SK-N-SH (cell line): ENCODE measurements at regions not wholly inside any gene's neighbourhood (a gene's known extent, or its start where the extent isn't known, plus 50 kb on each side); places are given as distances from the start of the nearest gene placed in this dataset.

Experiments used
- CTCF ChIA-PET: fragments of 300-600, 350-600 bp; formaldehyde crosslinking; extraction: SDS; loops from one replicate; lab custom pipeline; 2021; lab: Yijun Ruan, JAX
- POLR2A ChIA-PET: fragments of 350-600 bp; sonication (Branson Sonifier 250); formaldehyde crosslinking; extraction: SDS; loops from one replicate; lab custom pipeline; 2020; ENCODE audit warnings: antibody characterized with exemption, inconsistent platforms; lab: Yijun Ruan, JAX
- DNase-seq: peaks from one replicate; pipeline ENCODE4 v3.0.0; 2012
- H2AFZ ChIP-seq: fragments of 200-600 bp; sonication (generic); 2 replicates; pipeline ENCODE4 v1.8.1; 2016; ENCODE audit warnings: antibody characterized with exemption, mild to moderate bottlenecking, low read depth
- H3F3A ChIP-seq: fragments of 200-600 bp; sonication (generic); replicated peaks from 2 replicates; pipeline ENCODE3; 2016; ENCODE audit warnings: antibody characterized with exemption, mild to moderate bottlenecking; ENCODE audit not compliant: insufficient read depth
- H3K27ac ChIP-seq, 2 experiments: fragments of 200-500 bp in 1 of 2; fragments of 200-600 bp in 1 of 2; sonication (Bioruptor generic) in 1 of 2; sonication (generic), shearing (Covaris generic) in 1 of 2; 2 replicates each; pipeline versions ENCODE4 v1.5.1 to v1.6.1; 2014 to 2016; ENCODE audit warnings: low read depth in 2 of 2, inconsistent platforms in 1 of 2, low read length in 1 of 2, mild to moderate bottlenecking in 1 of 2, mixed read lengths in 1 of 2
- H3K27me3 ChIP-seq: fragments of 200-600 bp; sonication (generic), shearing (Covaris generic); 2 replicates; pipeline ENCODE4 v1.6.1; 2016; ENCODE audit warnings: mixed run types; ENCODE audit not compliant: insufficient read depth
- H3K36me3 ChIP-seq, 2 experiments: fragments of 200-500 bp in 1 of 2; fragments of 200-600 bp in 1 of 2; sonication (Bioruptor generic) in 1 of 2; sonication (generic) in 1 of 2; replicated peaks in 1 of 2; 2 replicates each; pipeline versions ENCODE3 to v1.5.1; 2014 to 2016; ENCODE audit warnings: low read length in 1 of 2, mild to moderate bottlenecking in 1 of 2; ENCODE audit not compliant: insufficient read depth in 2 of 2, control insufficient read depth in 1 of 2
- H3K4me1 ChIP-seq, 2 experiments: fragments of 200-500 bp in 1 of 2; fragments of 200-600 bp in 1 of 2; sonication (Bioruptor generic) in 1 of 2; sonication (generic), shearing (Covaris generic) in 1 of 2; 2 replicates each; pipeline versions ENCODE4 v1.5.1 to v1.6.1; 2014 to 2016; ENCODE audit warnings: low read depth in 1 of 2, low read length in 1 of 2, mixed run types in 1 of 2; ENCODE audit not compliant: insufficient read depth in 2 of 2, control insufficient read depth in 1 of 2
- H3K4me2 ChIP-seq: fragments of 200-600 bp; sonication (generic), shearing (Covaris generic); 2 replicates; pipeline ENCODE4 v1.6.1; 2017; ENCODE audit warnings: mixed run types
- H3K4me3 ChIP-seq, 2 experiments: fragments of 200-500 bp in 1 of 2; fragments of 200-600 bp in 1 of 2; sonication (Bioruptor generic) in 1 of 2; sonication (generic), shearing (Covaris generic) in 1 of 2; 2 replicates each; pipeline versions ENCODE4 v1.5.1 to v1.8.1; 2014 to 2016; ENCODE audit warnings: low read depth in 2 of 2, inconsistent platforms in 1 of 2, low read length in 1 of 2, mild to moderate bottlenecking in 1 of 2, mixed read lengths in 1 of 2, moderate library complexity in 1 of 2
- H3K79me2 ChIP-seq: fragments of 200-600 bp; sonication (generic); 2 replicates; pipeline ENCODE4 v1.8.1; 2017; ENCODE audit warnings: mild to moderate bottlenecking; ENCODE audit not compliant: insufficient read depth
- H3K9ac ChIP-seq: fragments of 200-600 bp; sonication (generic); 2 replicates; pipeline ENCODE4 v1.6.1; 2017; ENCODE audit warnings: mixed run types
- H3K9me2 ChIP-seq: fragments of 200-600 bp; sonication (generic); 2 replicates; pipeline ENCODE4 v1.6.1; 2017; ENCODE audit warnings: mixed run types
- H3K9me3 ChIP-seq: fragments of 200-600 bp; sonication (generic); 2 replicates; pipeline ENCODE4 v1.6.1; 2017; ENCODE audit warnings: mixed run types, mild to moderate bottlenecking, moderate library complexity
- H4K20me1 ChIP-seq: fragments of 200-600 bp; sonication (generic); 2 replicates; pipeline ENCODE4 v1.6.1; 2017; ENCODE audit warnings: mild to moderate bottlenecking, mixed run types; ENCODE audit not compliant: insufficient read depth
- EZH2phosphoT487 ChIP-seq: fragments of 200-600 bp; sonication (generic); IDR thresholded peaks from 2 replicates; pipeline ENCODE4 v1.6.1; 2017; ENCODE audit warnings: low read depth, mixed run types, mild to moderate bottlenecking, antibody characterized with exemption, moderate library complexity, borderline replicate concordance
- FOXJ3 ChIP-seq: sonication (generic); formaldehyde crosslinking; IDR thresholded peaks from 2 replicates; pipeline ENCODE4 v1.5.1; 2020; ENCODE audit warnings: mild to moderate bottlenecking, missing genetic modification reagents
- FOXM1 ChIP-seq: IDR thresholded peaks from 2 replicates; pipeline ENCODE4 v1.4.0; 2012; ENCODE audit warnings: low read depth, mild to moderate bottlenecking
- GATA2 ChIP-seq: sonication (generic); formaldehyde crosslinking; IDR thresholded peaks from 2 replicates; pipeline ENCODE4 v1.5.0; 2020; ENCODE audit warnings: mild to moderate bottlenecking, missing genetic modification reagents
- NFIC ChIP-seq: IDR thresholded peaks from 2 replicates; pipeline ENCODE4 v1.4.0; 2012; ENCODE audit warnings: borderline replicate concordance
- POLR2AphosphoS5 ChIP-seq: IDR thresholded peaks from 2 replicates; pipeline ENCODE4 v1.6.1; 2012; ENCODE audit warnings: low read depth, low read length
- RAD21 ChIP-seq: IDR thresholded peaks from 2 replicates; pipeline ENCODE4 v1.6.1; 2012; ENCODE audit warnings: mild to moderate bottlenecking, low read length
- RFX5 ChIP-seq: IDR thresholded peaks from 2 replicates; pipeline ENCODE4 v1.6.1; 2012; ENCODE audit warnings: mild to moderate bottlenecking, improper control_type of control experiment, low read length
- TCF12 ChIP-seq: IDR thresholded peaks from 2 replicates; pipeline ENCODE4 v1.4.0; 2012
- WGBS: methylation state at CpG from one replicate; pipeline ENCODE4 v1.1.6; 2017; ENCODE audit warnings: low lambda C conversion rate; 5-methylcytosine and 5-hydroxymethylcytosine counted together
- TF ChIP-seq, protein P1 (sequence below): fragments of 200-600 bp; sonication (generic); IDR thresholded peaks from 2 replicates; pipeline ENCODE4 v1.6.1; 2017; ENCODE audit warnings: antibody characterized with exemption, mild to moderate bottlenecking, moderate library complexity
- TF ChIP-seq, protein P2 (sequence below): IDR thresholded peaks from 2 replicates; pipeline ENCODE4 v1.6.1; 2012; ENCODE audit warnings: mild to moderate bottlenecking, low read depth, low read length, moderate library complexity
- TF ChIP-seq, protein P3 (sequence below): fragments of 150-350 bp; IDR thresholded peaks from 2 replicates; pipeline ENCODE4 v1.6.1; 2016; ENCODE audit warnings: mild to moderate bottlenecking, low read depth, low read length

DNA sequence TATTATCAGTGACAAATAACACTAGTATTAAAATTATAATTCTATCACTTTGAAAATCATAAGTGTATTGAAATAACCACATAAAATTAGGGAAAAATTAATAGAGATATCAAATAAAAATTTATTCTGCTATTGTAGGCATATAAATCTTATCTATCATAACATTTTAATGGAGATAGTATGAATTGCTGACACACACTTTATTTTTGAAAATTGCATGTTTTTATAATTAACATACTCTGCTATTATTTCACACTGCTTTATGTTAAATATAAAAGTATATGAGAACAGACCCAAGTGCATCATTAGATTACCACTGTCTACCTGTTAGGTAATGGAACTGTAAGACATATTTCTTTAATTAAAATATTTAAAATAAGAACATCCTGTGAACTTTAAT, 2150.2 kb downstream of the ARAP2 start (continued):
- TF ChIP-seq, protein P1, sequence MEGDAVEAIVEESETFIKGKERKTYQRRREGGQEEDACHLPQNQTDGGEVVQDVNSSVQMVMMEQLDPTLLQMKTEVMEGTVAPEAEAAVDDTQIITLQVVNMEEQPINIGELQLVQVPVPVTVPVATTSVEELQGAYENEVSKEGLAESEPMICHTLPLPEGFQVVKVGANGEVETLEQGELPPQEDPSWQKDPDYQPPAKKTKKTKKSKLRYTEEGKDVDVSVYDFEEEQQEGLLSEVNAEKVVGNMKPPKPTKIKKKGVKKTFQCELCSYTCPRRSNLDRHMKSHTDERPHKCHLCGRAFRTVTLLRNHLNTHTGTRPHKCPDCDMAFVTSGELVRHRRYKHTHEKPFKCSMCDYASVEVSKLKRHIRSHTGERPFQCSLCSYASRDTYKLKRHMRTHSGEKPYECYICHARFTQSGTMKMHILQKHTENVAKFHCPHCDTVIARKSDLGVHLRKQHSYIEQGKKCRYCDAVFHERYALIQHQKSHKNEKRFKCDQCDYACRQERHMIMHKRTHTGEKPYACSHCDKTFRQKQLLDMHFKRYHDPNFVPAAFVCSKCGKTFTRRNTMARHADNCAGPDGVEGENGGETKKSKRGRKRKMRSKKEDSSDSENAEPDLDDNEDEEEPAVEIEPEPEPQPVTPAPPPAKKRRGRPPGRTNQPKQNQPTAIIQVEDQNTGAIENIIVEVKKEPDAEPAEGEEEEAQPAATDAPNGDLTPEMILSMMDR: no peak

DNA sequence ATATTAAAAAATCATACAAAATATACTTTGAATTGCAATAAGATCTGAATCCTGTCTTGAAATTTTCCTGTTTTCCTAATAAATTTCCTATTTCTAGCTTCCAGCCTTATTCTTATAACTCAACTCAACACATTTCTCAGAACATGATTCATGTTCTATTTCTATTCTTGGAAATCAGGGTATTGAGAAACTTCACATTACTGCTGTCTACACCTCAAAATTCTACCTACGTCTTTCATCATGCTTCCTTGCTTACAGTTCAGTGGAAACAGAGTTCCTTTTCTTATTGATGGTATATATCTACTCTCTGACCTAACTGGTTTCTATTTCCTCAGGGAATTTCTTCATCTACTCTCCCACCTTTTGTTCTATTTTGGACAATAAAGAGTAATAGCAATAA, 2139.0 kb downstream of the ARAP2 start:
- ChIA-PET POLR2A (no interaction called here), CTCF (no interaction called here)
- Histone ChIP-seq H4K20me1 (no peaks in the 10 kb centered on the region), H3K4me2 (no peak overlapping the region), H3K27ac (no peak overlapping the region), H2AFZ (no peak overlapping the region), H3K4me1 (no peaks in the 10 kb centered on the region; a peak in 1 of 4 replicates), H3K4me3 (no peak overlapping the region), H3K9ac (no peak overlapping the region), H3K9me3 (no peaks in the 10 kb centered on the region), H3K27me3 (no peaks in the 10 kb centered on the region), H3K36me3 (no peaks in the 10 kb centered on the region), H3K79me2 (no peaks in the 10 kb centered on the region), H3K9me2 (no peaks in the 10 kb centered on the region), H3F3A (no peaks in the 10 kb centered on the region)
- no peak for TF ChIP-seq FOXM1
- TF ChIP-seq, protein P2, sequence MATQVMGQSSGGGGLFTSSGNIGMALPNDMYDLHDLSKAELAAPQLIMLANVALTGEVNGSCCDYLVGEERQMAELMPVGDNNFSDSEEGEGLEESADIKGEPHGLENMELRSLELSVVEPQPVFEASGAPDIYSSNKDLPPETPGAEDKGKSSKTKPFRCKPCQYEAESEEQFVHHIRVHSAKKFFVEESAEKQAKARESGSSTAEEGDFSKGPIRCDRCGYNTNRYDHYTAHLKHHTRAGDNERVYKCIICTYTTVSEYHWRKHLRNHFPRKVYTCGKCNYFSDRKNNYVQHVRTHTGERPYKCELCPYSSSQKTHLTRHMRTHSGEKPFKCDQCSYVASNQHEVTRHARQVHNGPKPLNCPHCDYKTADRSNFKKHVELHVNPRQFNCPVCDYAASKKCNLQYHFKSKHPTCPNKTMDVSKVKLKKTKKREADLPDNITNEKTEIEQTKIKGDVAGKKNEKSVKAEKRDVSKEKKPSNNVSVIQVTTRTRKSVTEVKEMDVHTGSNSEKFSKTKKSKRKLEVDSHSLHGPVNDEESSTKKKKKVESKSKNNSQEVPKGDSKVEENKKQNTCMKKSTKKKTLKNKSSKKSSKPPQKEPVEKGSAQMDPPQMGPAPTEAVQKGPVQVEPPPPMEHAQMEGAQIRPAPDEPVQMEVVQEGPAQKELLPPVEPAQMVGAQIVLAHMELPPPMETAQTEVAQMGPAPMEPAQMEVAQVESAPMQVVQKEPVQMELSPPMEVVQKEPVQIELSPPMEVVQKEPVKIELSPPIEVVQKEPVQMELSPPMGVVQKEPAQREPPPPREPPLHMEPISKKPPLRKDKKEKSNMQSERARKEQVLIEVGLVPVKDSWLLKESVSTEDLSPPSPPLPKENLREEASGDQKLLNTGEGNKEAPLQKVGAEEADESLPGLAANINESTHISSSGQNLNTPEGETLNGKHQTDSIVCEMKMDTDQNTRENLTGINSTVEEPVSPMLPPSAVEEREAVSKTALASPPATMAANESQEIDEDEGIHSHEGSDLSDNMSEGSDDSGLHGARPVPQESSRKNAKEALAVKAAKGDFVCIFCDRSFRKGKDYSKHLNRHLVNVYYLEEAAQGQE: no peak
- no peak for TF ChIP-seq NFIC
- no peak for TF ChIP-seq EZH2phosphoT487
- TF ChIP-seq, protein P3, sequence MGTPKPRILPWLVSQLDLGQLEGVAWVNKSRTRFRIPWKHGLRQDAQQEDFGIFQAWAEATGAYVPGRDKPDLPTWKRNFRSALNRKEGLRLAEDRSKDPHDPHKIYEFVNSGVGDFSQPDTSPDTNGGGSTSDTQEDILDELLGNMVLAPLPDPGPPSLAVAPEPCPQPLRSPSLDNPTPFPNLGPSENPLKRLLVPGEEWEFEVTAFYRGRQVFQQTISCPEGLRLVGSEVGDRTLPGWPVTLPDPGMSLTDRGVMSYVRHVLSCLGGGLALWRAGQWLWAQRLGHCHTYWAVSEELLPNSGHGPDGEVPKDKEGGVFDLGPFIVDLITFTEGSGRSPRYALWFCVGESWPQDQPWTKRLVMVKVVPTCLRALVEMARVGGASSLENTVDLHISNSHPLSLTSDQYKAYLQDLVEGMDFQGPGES: no peak
- TF ChIP-seq POLR2AphosphoS5: no peak
- TF ChIP-seq TCF12: no peak
- no peak for TF ChIP-seq RFX5
- TF ChIP-seq FOXJ3 (CRISPR knock-in tag): no peak
- TF ChIP-seq GATA2: no peak
- TF ChIP-seq RAD21: no peak
- 43% methylated on average over 1 of the region's 1 CpG for WGBS
- no peak for DNase-seq
